Heart right ventricle (tissue), 16 donors: ENCODE measurements at regions not wholly inside any gene's neighbourhood (a gene's known extent, or its start where the extent isn't known, plus 50 kb on each side); places are given as distances from the start of the nearest gene placed in this dataset.

ENCODE experiments used
- ATAC-seq, 8 donors: fragments of 200-7000 bp; cut with Tn5 transposase; one replicate each; pipeline ENCODE4 v1.9.1; 2020; ENCODE audit warnings: mild to moderate bottlenecking in 8 of 8, moderate library complexity in 8 of 8, moderate number of reproducible peaks in 1 of 8
- DNase-seq, 2 donors: peaks; one replicate each; pipeline ENCODE4 v3.0.0-alpha.2; 2020
- H3K27ac ChIP-seq, 10 donors: fragments of 200-600 bp; sonication (generic) in 2 of 10; one replicate each; pipeline versions ENCODE4 v1.5.0 to v1.8.0; 2020 to 2022; ENCODE audit warnings: mild to moderate bottlenecking in 3 of 10
- H3K27me3 ChIP-seq, 7 donors: fragments of 200-600 bp; one replicate each; pipeline ENCODE4 v1.8.0; 2021 to 2022; ENCODE audit warnings: mild to moderate bottlenecking in 2 of 7
- H3K36me3 ChIP-seq, 9 donors: fragments of 200-600 bp; sonication (generic) in 1 of 9; one replicate each; pipeline versions ENCODE4 v1.5.0 to v1.8.0; 2020 to 2022; ENCODE audit warnings: mild to moderate bottlenecking in 2 of 9
- H3K4me1 ChIP-seq, 9 donors: fragments of 200-600 bp; sonication (generic) in 1 of 9; one replicate each; pipeline versions ENCODE4 v1.5.0 to v1.8.0; 2020 to 2022; ENCODE audit warnings: mild to moderate bottlenecking in 4 of 9
- H3K4me3 ChIP-seq, 10 donors: fragments of 200-600 bp; sonication (generic) in 2 of 10; one replicate each; pipeline versions ENCODE4 v1.5.0 to v1.8.0; 2020 to 2022; ENCODE audit warnings: mild to moderate bottlenecking in 7 of 10, moderate library complexity in 2 of 10
- H3K9me3 ChIP-seq, 11 donors: fragments of 200-600 bp in 10 of 11; sonication (generic) in 2 of 11; one replicate each; pipeline versions ENCODE4 v1.5.0 to v1.8.0; 2013 to 2022; ENCODE audit warnings: mild to moderate bottlenecking in 2 of 11, control low read depth in 1 of 11, moderate library complexity in 1 of 11
- WGBS, 2 donors: extraction: QIAGEN DNeasy Blood & Tissue Kit; methylation state at CpG; one replicate each; pipeline ENCODE4 v1.1.7; 2013; ENCODE audit warnings: inconsistent platforms in 1 of 2; 5-methylcytosine and 5-hydroxymethylcytosine counted together
- intact Hi-C, 10 donors: fragments of 100-400 bp; cut with DNase I; formaldehyde crosslinking; loops; one replicate each; pipeline versions ENCODE4 v1.11.1 to v1.14.2; 2022
- TF ChIP-seq, protein P1 (sequence below), 9 donors: fragments of 200-600 bp; sonication (generic) in 2 of 9; IDR thresholded peaks; one replicate each; pipeline versions ENCODE4 v1.5.0 to v1.8.0; 2021 to 2022; ENCODE audit warnings: antibody characterized with exemption in 9 of 9, mild to moderate bottlenecking in 5 of 9, moderate library complexity in 1 of 9
- donor health status: Arrhythmogenic right ventricular cardiomyopathy.
- donor health status: ischemic (EF 13 %, LVEDD 7.1; RV severe dilation, severe dysfunction).
- donor health status: healthy with polysubstance abuse.
- donor health status: DM: no; HTN: yes; CAD: no.
- donor health status: DM: no; HTN: no; CAD: no.
- donor health status: ischemic (EF 25% LVEDD 6.9; RV normal size, moderate dysfunction).
- donor health status: ischemic (EF 25% LVEDD 5.7; RV mildly dilated, moderate dysfunction).
- donor health status: healthy.
- donor health status: DM: yes; HTN: yes; CAD: no.
- donor health status: Ischemic cardiomyopathy.
- donor health status: ischemic (EF 35%, LVEDD 5.7; RV mildly dilated, moderate dysfunction).
- donor health status: nonischemic (EF 11% LVEDD 7.7; RV severe dilation, severe dysfunction).
- donor health status: DM: yes; HTN: yes; CAD: no.
- donor health status: PGD.
- donor health status: ischemic (EF 29% LVEDD 5.4; RV normal size, mild dysfunction).
- donor health status: nonischemic (EF 23%, LVEDD 6.1; RV moderate dilation, normal function).

DNA sequence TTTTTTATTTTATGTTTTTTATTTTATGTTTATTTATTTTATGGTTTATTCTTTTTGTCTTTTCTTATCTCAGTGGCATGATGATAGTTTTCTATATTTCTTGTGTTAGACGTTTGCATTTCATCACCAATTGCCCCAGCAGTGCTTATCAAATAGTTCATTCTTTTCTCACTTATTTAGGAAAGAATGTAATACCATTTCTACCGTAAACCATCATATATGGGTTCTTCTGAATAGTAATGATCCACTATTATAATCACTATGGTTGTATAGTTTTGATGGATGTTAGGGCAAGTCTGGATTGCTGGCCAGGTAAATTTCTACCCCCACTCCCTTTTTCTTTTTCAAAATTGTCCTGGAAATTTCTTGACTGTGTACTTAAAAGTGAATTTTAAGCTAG lies 134.6 kb upstream of the FBXO33 start:
- H3K4me1 ChIP-seq: peaks cover 0 to 6% (median 0%) of the 10 kb centered on the region in 9 donors
- DNase-seq (no peak), ATAC-seq (no peak)
- TF ChIP-seq, protein P1, sequence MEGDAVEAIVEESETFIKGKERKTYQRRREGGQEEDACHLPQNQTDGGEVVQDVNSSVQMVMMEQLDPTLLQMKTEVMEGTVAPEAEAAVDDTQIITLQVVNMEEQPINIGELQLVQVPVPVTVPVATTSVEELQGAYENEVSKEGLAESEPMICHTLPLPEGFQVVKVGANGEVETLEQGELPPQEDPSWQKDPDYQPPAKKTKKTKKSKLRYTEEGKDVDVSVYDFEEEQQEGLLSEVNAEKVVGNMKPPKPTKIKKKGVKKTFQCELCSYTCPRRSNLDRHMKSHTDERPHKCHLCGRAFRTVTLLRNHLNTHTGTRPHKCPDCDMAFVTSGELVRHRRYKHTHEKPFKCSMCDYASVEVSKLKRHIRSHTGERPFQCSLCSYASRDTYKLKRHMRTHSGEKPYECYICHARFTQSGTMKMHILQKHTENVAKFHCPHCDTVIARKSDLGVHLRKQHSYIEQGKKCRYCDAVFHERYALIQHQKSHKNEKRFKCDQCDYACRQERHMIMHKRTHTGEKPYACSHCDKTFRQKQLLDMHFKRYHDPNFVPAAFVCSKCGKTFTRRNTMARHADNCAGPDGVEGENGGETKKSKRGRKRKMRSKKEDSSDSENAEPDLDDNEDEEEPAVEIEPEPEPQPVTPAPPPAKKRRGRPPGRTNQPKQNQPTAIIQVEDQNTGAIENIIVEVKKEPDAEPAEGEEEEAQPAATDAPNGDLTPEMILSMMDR (IDR thresholded peaks at IDR 0.05): no peak
- H3K27me3 ChIP-seq: no peaks in the 10 kb centered on the region
- H3K36me3 ChIP-seq: no peaks in the 10 kb centered on the region
- intact Hi-C loops: no loop called here
- no peak overlapping the region for H3K4me3 ChIP-seq
- no peak overlapping the region for H3K27ac ChIP-seq
- peaks cover 0 to 8% (median 0%) of the 10 kb centered on the region in 11 donors for H3K9me3 ChIP-seq
- 60 to 66% methylated on average over 2 of the region's 2 CpGs for WGBS, 2 donors

DNA sequence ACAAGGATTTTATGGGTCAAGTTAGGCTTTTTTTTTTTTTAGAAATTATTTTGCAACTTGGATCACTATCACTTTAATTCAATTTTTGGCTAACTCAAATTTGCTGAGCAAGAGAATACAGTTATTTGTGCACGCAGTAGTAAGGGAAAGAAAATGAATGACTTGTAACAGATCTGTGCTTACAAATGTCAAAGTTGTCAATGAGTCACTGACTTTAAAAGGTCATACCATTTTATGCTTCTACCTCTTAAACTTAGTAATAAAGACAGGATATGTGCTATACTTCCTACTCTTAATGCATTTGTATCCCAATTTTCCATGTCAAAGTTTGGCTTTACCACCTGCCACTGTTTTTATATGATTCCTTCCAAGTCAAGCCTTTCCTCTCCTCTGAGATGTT lies 131.1 kb upstream of the FBXO33 start:
- TF ChIP-seq, protein P1 (IDR thresholded peaks at IDR 0.05): no peak

DNA sequence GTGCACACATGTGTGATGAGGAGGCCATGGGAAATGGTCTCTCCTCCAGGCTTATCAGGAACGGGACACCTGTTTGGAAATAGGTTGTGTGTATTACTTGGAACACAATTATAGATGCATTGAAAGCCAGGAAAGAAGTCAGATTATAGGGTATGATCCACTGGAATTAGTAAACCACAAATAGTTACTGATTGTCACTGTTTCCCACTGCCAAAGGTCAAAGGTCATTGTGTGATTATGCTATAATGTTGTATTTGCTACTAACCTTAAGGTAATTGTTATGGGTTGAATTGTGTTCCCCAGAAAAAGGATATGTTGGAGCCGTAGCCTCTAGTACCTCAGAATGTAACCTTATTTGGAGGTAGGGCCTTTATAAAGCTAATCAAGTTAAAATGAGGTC lies 129.9 kb upstream of the FBXO33 start:
- Histone ChIP-seq H3K27ac (no peak overlapping the region), H3K36me3 (no peaks in the 10 kb centered on the region), H3K27me3 (no peaks in the 10 kb centered on the region), H3K4me1 (no peaks in the 10 kb centered on the region), H3K4me3 (no peak overlapping the region), H3K9me3 (peaks cover 0 to 38% (median 12%) of the 10 kb centered on the region in 11 donors)
- intact Hi-C loops: no loop called here
- TF ChIP-seq, protein P1 (IDR thresholded peaks at IDR 0.05): no peak
- WGBS, 2 donors: 77 to 87% methylated on average over 2 of the region's 2 CpGs
- DNase-seq: no peak
- no peak for ATAC-seq

More for the DNA sequence above, 131.1 kb upstream of the FBXO33 start:
- H3K36me3 ChIP-seq: no peaks in the 10 kb centered on the region
- DNase-seq: no peak
- H3K27me3 ChIP-seq: no peaks in the 10 kb centered on the region
- WGBS, 2 donors: 62 to 91% methylated on average over 1 of the region's 1 CpG
- H3K4me1 ChIP-seq: no peaks in the 10 kb centered on the region
- ATAC-seq: no peak
- peaks cover 0 to 27% (median 7%) of the 10 kb centered on the region in 11 donors for H3K9me3 ChIP-seq
- intact Hi-C loops: no loop called here
- no peak overlapping the region for H3K27ac ChIP-seq
- H3K4me3 ChIP-seq: no peak overlapping the region

DNA sequence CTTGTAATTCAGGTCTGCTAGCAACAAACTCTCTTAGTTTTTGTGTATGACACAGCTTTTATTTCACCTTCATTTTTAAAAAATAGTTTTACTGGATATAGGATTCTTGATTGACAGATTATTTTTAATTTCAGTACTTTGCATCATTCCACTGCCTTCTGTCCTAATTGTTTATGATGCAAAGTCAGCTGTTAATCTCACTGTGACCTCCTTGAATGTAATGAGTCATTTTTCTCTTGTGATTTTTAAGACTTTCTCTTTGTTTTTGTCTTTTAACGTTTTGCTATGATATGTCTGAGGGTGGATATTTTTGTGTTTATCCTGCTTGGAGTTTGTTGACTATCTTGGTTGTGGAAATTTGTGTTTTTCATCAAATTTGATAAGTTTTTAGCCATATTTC lies 126.3 kb upstream of the FBXO33 start:
- TF ChIP-seq, protein P1 (IDR thresholded peaks at IDR 0.05): no peak
- H3K36me3 ChIP-seq: no peaks in the 10 kb centered on the region
- peaks cover 0 to 48% (median 12%) of the 10 kb centered on the region in 11 donors for H3K9me3 ChIP-seq
- 68% methylated on average over 1 of the region's 1 CpG for WGBS, 2 donors
- no peak for DNase-seq
- no peaks in the 10 kb centered on the region for H3K27me3 ChIP-seq
- no peak overlapping the region for H3K4me3 ChIP-seq
- intact Hi-C loops: no loop called here
- ATAC-seq: no peak
- H3K4me1 ChIP-seq: no peaks in the 10 kb centered on the region
- no peak overlapping the region for H3K27ac ChIP-seq
